HepG2 (cell line): ENCODE measurements at regions not wholly inside any gene's neighbourhood (a gene's known extent, or its start where the extent isn't known, plus 50 kb on each side); places are given as distances from the start of the nearest gene placed in this dataset.

Experiments
- ATAC-seq: fragments of 200-7000 bp; cut with Tn5 transposase; 3 replicates; pipeline ENCODE4 v1.9.1; 2020; ENCODE audit warnings: mild to moderate bottlenecking, moderate library complexity
- BruUV-seq: library from RNA; stranded (reverse); fragments of 400-500 nt; replicated peaks from 2 replicates; lab custom pipeline; 2021; lab: Mats Ljungman, UMichigan
- CTCF ChIA-PET: fragments of 300-600 bp; formaldehyde crosslinking; extraction: SDS; loops from one replicate; lab custom pipeline; 2021; ENCODE audit warnings: low total read pairs, inconsistent platforms, low intra/inter-chr PET ratio; lab: Yijun Ruan, JAX
- POLR2A ChIA-PET: fragments of 350-600 bp; sonication (Branson Sonifier 250); formaldehyde crosslinking; loops from one replicate; lab custom pipeline; 2020; ENCODE audit warnings: antibody characterized with exemption, inconsistent platforms; lab: Yijun Ruan, JAX
- DNase-seq: peaks from one replicate; pipeline ENCODE4 v3.0.0-alpha.2; 2015; ENCODE audit warnings: low spot score
- FAIRE-seq: peaks from 3 replicates; lab custom pipeline; 2011; peaks lifted over from hg19 to GRCh38; lab: Jason Lieb, UNC
- H2AFZ ChIP-seq: one replicate; pipeline ENCODE4 v1.6.1; 2011; ENCODE audit warnings: low read length, inconsistent platforms
- H3K27ac ChIP-seq: fragments of 300-600 bp; 3 replicates; pipeline ENCODE4 v1.8.0; 2011; ENCODE audit warnings: mixed run types, mild to moderate bottlenecking, mixed read lengths, low read length, inconsistent platforms; ENCODE audit not compliant: insufficient read depth; ENCODE audit errors: extremely low read length
- H3K27me3 ChIP-seq, 2 experiments: fragments of 200-600 bp in 1 of 2; 2 replicates in 1 of 2; 3 replicates in 1 of 2; pipeline versions ENCODE4 v1.6.0 to v1.8.0; 2011; ENCODE audit warnings: low read length in 2 of 2, mild to moderate bottlenecking in 2 of 2, moderate library complexity in 2 of 2, inconsistent platforms in 1 of 2; ENCODE audit not compliant: insufficient read depth in 2 of 2, control insufficient read depth in 1 of 2
- H3K36me3 ChIP-seq, 2 experiments: fragments of 200-600 bp in 1 of 2; replicated peaks in 1 of 2; 2 replicates in 1 of 2; 3 replicates in 1 of 2; pipeline versions ENCODE4 v1.5.1 to v1.8.0; 2011; ENCODE audit warnings: low read length in 2 of 2, inconsistent platforms in 1 of 2; ENCODE audit not compliant: insufficient read depth in 2 of 2, control insufficient read depth in 1 of 2
- H3K4me1 ChIP-seq: 2 replicates; pipeline ENCODE4 v1.5.1; 2012; ENCODE audit warnings: low read length, inconsistent platforms; ENCODE audit not compliant: insufficient read depth
- H3K4me2 ChIP-seq: 2 replicates; pipeline ENCODE4 v1.6.0; 2011; ENCODE audit warnings: low read depth, low read length, inconsistent platforms
- H3K4me3 ChIP-seq, 3 experiments: fragments of 200-600 bp in 1 of 3; sonication (generic), shearing (Covaris generic) in 1 of 3; replicated peaks in 1 of 3; 2 replicates each; pipeline ENCODE4 v1.5.1; 2011 to 2016; ENCODE audit warnings: low read length in 3 of 3, inconsistent platforms in 2 of 3, low read depth in 2 of 3, mild to moderate bottlenecking in 2 of 3, control low read depth in 1 of 3, mixed read lengths in 1 of 3; ENCODE audit not compliant: insufficient read depth in 1 of 3
- H3K79me2 ChIP-seq: one replicate; pipeline ENCODE4 v1.6.1; 2011; ENCODE audit warnings: low read length, inconsistent platforms; ENCODE audit not compliant: insufficient read depth
- H3K9ac ChIP-seq: 2 replicates; pipeline ENCODE4 v1.6.0; 2011; ENCODE audit warnings: mild to moderate bottlenecking, low read depth, low read length, inconsistent platforms; ENCODE audit not compliant: insufficient read depth
- H3K9me3 ChIP-seq: 2 replicates; pipeline ENCODE4 v1.5.1; 2012; ENCODE audit warnings: mild to moderate bottlenecking, low read length
- H4K20me1 ChIP-seq: 2 replicates; pipeline ENCODE4 v1.6.0; 2011; ENCODE audit warnings: inconsistent platforms, mild to moderate bottlenecking, low read length, moderate library complexity; ENCODE audit not compliant: insufficient read depth
- ADNP ChIP-seq: sonication (generic); formaldehyde crosslinking; IDR thresholded peaks from 2 replicates; pipeline ENCODE4 v1.4.0; 2020; ENCODE audit warnings: missing genetic modification reagents
- CBX5 ChIP-seq: sonication (generic); formaldehyde crosslinking; IDR thresholded peaks from 2 replicates; pipeline ENCODE4 v1.4.0; 2020; ENCODE audit warnings: missing genetic modification reagents, borderline replicate concordance
- DPF2 ChIP-seq: sonication (generic); formaldehyde crosslinking; IDR thresholded peaks from 2 replicates; pipeline ENCODE4 v1.4.0; 2020; ENCODE audit warnings: mild to moderate bottlenecking, low read depth, missing genetic modification reagents, borderline replicate concordance
- FOSL2 ChIP-seq: sonication (generic); formaldehyde crosslinking; IDR thresholded peaks from 2 replicates; pipeline ENCODE4 v1.4.0; 2020; ENCODE audit warnings: missing genetic modification reagents
- GATAD2A ChIP-seq: IDR thresholded peaks from 2 replicates; pipeline ENCODE4 v1.6.1; 2016
- MIER2 ChIP-seq: IDR thresholded peaks from 2 replicates; pipeline ENCODE4 v1.6.1; 2016; ENCODE audit warnings: missing biosample characterization, missing genetic modification reagents
- NFATC3 ChIP-seq: sonication (generic); formaldehyde crosslinking; IDR thresholded peaks from 2 replicates; pipeline ENCODE4 v1.5.1; 2020; ENCODE audit warnings: mild to moderate bottlenecking, missing genetic modification reagents
- SKI ChIP-seq: fragments of 450-650 bp; IDR thresholded peaks from one replicate; pipeline ENCODE4 v1.6.1; 2018; ENCODE audit warnings: mild to moderate bottlenecking; ENCODE audit not compliant: partially characterized antibody
- XRCC5 ChIP-seq: fragments of 200-400 bp; formaldehyde crosslinking; optimal IDR thresholded peaks from 2 replicates; pipeline ENCODE3; 2017; ENCODE audit warnings: mild to moderate bottlenecking, low read length
- ZNF570 ChIP-seq: sonication (generic); formaldehyde crosslinking; IDR thresholded peaks from 2 replicates; pipeline ENCODE4 v1.4.0; 2020; ENCODE audit warnings: mild to moderate bottlenecking, missing genetic modification reagents, borderline replicate concordance
- ZNF747 ChIP-seq: sonication (generic); formaldehyde crosslinking; IDR thresholded peaks from 2 replicates; pipeline ENCODE4 v1.8.1; 2023; ENCODE audit warnings: missing genetic modification reagents, mild to moderate bottlenecking, borderline replicate concordance
- WGBS: methylation state at CpG from one replicate; pipeline ENCODE4 v1.1.6; 2017; ENCODE audit warnings: low lambda C conversion rate; 5-methylcytosine and 5-hydroxymethylcytosine counted together
- in situ Hi-C: cut with HindIII; loops from 2 replicates; pipeline ENCODE4 v1.10.0; 2017; ENCODE audit warnings: low pct_unique_long_range_greater_than_20kb; ENCODE audit not compliant: extremely low pct_ligation_motif_present
- intact Hi-C: fragments of 100-400 bp; cut with micrococcal nuclease; formaldehyde crosslinking; loops from one replicate; pipeline ENCODE4 v1.10.0; 2022; ENCODE audit not compliant: unreplicated experiment
- TF ChIP-seq, protein P1 (sequence below): sonication (generic); formaldehyde crosslinking; conservative IDR thresholded peaks from 2 replicates; pipeline ENCODE4 v1.8.0; 2022; ENCODE audit warnings: low read depth, missing genetic modification reagents
- TF ChIP-seq, protein P2 (sequence below): sonication (generic); formaldehyde crosslinking; IDR thresholded peaks from 2 replicates; pipeline ENCODE4 v1.5.1; 2020; ENCODE audit warnings: mild to moderate bottlenecking, missing genetic modification reagents, moderate library complexity
- TF ChIP-seq, protein P3 (sequence below): IDR thresholded peaks from 2 replicates; pipeline ENCODE4 v1.6.1; 2018; ENCODE audit warnings: missing genetic modification reagents
- TF ChIP-seq, protein P4 (sequence below): sonication (generic); formaldehyde crosslinking; IDR thresholded peaks from 2 replicates; pipeline ENCODE4 v1.5.0; 2020; ENCODE audit warnings: mild to moderate bottlenecking, missing genetic modification reagents

DNA sequence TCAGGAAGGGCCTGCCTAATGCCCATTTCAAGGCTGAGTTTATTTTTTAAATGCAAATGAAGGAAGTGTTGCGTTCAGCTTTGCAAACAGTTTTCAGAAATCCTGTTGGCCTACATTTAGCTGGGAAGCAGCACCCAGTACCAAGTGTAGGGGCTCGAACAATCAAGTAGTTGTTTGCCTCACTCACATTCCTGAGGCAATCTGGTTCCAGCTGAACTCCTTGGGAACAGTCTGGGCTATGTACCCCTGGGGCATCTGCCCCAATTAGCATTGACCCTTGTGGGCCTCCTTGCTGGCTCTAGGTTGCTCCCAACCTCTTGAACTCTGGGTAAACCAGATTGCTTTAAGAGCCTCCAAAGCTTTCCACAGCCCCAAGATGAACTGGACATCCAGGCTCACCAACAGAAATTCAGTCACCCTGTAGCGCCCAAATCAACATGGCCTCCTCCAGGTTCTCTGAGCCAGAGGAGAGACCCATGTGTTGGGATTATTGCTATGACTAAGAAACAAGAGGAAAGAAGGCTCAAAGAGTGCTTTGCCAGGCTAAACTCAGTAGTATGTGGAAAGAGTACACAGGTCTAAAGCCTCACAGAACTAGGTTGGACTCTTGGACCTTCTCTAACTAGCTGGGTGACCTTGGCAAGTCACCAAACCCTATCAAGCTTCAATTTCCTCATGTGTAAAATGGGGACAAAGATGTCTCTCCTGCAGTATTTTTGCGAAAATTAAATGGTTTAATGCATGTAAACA is 532.7 kb downstream of the SOX2 start:
- H3K4me2 ChIP-seq: peak overlapping the region; percentile 23; the same call in 1 of the 2 replicates
- no peaks in the 10 kb centered on the region for H3K36me3 ChIP-seq
- peaks cover 43% of the 10 kb centered on the region for H3K4me1 ChIP-seq
- H3K9me3 ChIP-seq: no peaks in the 10 kb centered on the region
- no peak overlapping the region for H3K4me3 ChIP-seq
- no peaks in the 10 kb centered on the region for H4K20me1 ChIP-seq
- intact Hi-C loops: loop anchor here (1.0 to 5.0 kb wide), 2 partner anchors 32 to 107 kb away; no protein-coding TSS in a partner anchor
- ChIA-PET CTCF (no interaction called here), POLR2A (interaction anchor here (0.5 to 1.5 kb wide), 3 partner anchors 9 to 31 kb away, joined by 3 to 5 read pairs (median 4); no protein-coding TSS in a partner anchor)
- ATAC-seq (peak; percentile 95), DNase-seq (peak; percentile 87), FAIRE-seq (peak; percentile 73)
- no peaks in the 10 kb centered on the region for H3K79me2 ChIP-seq
- H3K9ac ChIP-seq: no peak overlapping the region
- 37% methylated on average over 4 of the region's 4 CpGs for WGBS
- H3K27ac ChIP-seq: peak overlapping the region; percentile 39
- in situ Hi-C loops: no loop called here
- BruUV-seq: no TSS peak
- H3K27me3 ChIP-seq: no peaks in the 10 kb centered on the region
- no peak overlapping the region for H2AFZ ChIP-seq
- TF ChIP-seq ZNF570 (CRISPR knock-in tag) (no peak), NFATC3 (CRISPR knock-in tag) (no peak), GATAD2A (CRISPR knock-in tag) (peak; percentile 72), ZNF747 (no peak), MIER2 (CRISPR knock-in tag) (peak; percentile 62; the same call in 1 of the 2 replicates), XRCC5 (peak; percentile 20), DPF2 (CRISPR knock-in tag) (no peak; the same call in 1 of the 2 replicates), ADNP (CRISPR knock-in tag) (no peak), FOSL2 (peak; percentile 80), CBX5 (CRISPR knock-in tag) (no peak), SKI (no peak)
- TF ChIP-seq, protein P1, sequence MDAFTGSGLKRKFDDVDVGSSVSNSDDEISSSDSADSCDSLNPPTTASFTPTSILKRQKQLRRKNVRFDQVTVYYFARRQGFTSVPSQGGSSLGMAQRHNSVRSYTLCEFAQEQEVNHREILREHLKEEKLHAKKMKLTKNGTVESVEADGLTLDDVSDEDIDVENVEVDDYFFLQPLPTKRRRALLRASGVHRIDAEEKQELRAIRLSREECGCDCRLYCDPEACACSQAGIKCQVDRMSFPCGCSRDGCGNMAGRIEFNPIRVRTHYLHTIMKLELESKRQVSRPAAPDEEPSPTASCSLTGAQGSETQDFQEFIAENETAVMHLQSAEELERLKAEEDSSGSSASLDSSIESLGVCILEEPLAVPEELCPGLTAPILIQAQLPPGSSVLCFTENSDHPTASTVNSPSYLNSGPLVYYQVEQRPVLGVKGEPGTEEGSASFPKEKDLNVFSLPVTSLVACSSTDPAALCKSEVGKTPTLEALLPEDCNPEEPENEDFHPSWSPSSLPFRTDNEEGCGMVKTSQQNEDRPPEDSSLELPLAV (CRISPR knock-in tag): no peak
- TF ChIP-seq, protein P2, sequence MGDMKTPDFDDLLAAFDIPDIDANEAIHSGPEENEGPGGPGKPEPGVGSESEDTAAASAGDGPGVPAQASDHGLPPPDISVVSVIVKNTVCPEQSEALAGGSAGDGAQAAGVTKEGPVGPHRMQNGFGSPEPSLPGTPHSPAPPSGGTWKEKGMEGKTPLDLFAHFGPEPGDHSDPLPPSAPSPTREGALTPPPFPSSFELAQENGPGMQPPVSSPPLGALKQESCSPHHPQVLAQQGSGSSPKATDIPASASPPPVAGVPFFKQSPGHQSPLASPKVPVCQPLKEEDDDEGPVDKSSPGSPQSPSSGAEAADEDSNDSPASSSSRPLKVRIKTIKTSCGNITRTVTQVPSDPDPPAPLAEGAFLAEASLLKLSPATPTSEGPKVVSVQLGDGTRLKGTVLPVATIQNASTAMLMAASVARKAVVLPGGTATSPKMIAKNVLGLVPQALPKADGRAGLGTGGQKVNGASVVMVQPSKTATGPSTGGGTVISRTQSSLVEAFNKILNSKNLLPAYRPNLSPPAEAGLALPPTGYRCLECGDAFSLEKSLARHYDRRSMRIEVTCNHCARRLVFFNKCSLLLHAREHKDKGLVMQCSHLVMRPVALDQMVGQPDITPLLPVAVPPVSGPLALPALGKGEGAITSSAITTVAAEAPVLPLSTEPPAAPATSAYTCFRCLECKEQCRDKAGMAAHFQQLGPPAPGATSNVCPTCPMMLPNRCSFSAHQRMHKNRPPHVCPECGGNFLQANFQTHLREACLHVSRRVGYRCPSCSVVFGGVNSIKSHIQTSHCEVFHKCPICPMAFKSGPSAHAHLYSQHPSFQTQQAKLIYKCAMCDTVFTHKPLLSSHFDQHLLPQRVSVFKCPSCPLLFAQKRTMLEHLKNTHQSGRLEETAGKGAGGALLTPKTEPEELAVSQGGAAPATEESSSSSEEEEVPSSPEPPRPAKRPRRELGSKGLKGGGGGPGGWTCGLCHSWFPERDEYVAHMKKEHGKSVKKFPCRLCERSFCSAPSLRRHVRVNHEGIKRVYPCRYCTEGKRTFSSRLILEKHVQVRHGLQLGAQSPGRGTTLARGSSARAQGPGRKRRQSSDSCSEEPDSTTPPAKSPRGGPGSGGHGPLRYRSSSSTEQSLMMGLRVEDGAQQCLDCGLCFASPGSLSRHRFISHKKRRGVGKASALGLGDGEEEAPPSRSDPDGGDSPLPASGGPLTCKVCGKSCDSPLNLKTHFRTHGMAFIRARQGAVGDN (CRISPR knock-in tag): no peak
- TF ChIP-seq, protein P3, sequence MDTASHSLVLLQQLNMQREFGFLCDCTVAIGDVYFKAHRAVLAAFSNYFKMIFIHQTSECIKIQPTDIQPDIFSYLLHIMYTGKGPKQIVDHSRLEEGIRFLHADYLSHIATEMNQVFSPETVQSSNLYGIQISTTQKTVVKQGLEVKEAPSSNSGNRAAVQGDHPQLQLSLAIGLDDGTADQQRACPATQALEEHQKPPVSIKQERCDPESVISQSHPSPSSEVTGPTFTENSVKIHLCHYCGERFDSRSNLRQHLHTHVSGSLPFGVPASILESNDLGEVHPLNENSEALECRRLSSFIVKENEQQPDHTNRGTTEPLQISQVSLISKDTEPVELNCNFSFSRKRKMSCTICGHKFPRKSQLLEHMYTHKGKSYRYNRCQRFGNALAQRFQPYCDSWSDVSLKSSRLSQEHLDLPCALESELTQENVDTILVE (CRISPR knock-in tag): no peak
- TF ChIP-seq, protein P4, sequence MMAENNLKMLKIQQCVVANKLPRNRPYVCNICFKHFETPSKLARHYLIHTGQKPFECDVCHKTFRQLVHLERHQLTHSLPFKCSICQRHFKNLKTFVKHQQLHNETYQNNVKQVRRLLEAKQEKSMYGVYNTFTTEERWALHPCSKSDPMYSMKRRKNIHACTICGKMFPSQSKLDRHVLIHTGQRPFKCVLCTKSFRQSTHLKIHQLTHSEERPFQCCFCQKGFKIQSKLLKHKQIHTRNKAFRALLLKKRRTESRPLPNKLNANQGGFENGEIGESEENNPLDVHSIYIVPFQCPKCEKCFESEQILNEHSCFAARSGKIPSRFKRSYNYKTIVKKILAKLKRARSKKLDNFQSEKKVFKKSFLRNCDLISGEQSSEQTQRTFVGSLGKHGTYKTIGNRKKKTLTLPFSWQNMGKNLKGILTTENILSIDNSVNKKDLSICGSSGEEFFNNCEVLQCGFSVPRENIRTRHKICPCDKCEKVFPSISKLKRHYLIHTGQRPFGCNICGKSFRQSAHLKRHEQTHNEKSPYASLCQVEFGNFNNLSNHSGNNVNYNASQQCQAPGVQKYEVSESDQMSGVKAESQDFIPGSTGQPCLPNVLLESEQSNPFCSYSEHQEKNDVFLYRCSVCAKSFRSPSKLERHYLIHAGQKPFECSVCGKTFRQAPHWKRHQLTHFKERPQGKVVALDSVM: no peak
